ENCODE measurements at regions not wholly inside any gene's neighbourhood (a gene's known extent, or its start where the extent isn't known, plus 50 kb on each side); places are given as distances from the start of the nearest gene placed in this dataset.

GRCh38 chr4:23361453-23361852 is 528.4 kb downstream of the PPARGC1A start:
- H3K9me3 Mint-ChIP-seq (ENCODE audit: unreplicated experiment), result no peaks in the 10 kb centered on the region
- no peaks in the 10 kb centered on the region for H3K36me3 Mint-ChIP-seq (ENCODE audit: unreplicated experiment)
- no peaks in the 10 kb centered on the region for H3K27me3 Mint-ChIP-seq (ENCODE audit: unreplicated experiment)
- no peak for DNase-seq
- no peak overlapping the region for H3K4me3 Mint-ChIP-seq (ENCODE audit: unreplicated experiment)
- TF ChIP-seq CTCF (IDR thresholded peaks at IDR 0.05; ENCODE audit: partially characterized antibody, unreplicated experiment), result no peak
- no peaks in the 10 kb centered on the region for H3K4me1 Mint-ChIP-seq (ENCODE audit: low read depth, unreplicated experiment)
- no peak overlapping the region for H3K27ac Mint-ChIP-seq (ENCODE audit: unreplicated experiment)

GRCh38 chr4:23360718-23361117 is 529.1 kb downstream of the PPARGC1A start:
- Mint-ChIP-seq H3K4me3 (ENCODE audit: unreplicated experiment) (no peak overlapping the region), H3K9me3 (ENCODE audit: unreplicated experiment) (no peaks in the 10 kb centered on the region), H3K27ac (ENCODE audit: unreplicated experiment) (no peak overlapping the region), H3K27me3 (ENCODE audit: unreplicated experiment) (no peaks in the 10 kb centered on the region), H3K36me3 (ENCODE audit: unreplicated experiment) (no peaks in the 10 kb centered on the region), H3K4me1 (ENCODE audit: low read depth, unreplicated experiment) (no peaks in the 10 kb centered on the region)
- no peak for DNase-seq
- no peak for TF ChIP-seq CTCF (IDR thresholded peaks at IDR 0.05; ENCODE audit: partially characterized antibody, unreplicated experiment)

- H3K27ac Mint-ChIP-seq (ENCODE audit: unreplicated experiment), result no peak overlapping the region
- no peak overlapping the region for H3K4me3 Mint-ChIP-seq (ENCODE audit: unreplicated experiment)
- DNase-seq, result no peak
- no peak for TF ChIP-seq CTCF (IDR thresholded peaks at IDR 0.05; ENCODE audit: partially characterized antibody, unreplicated experiment)
- peaks cover 4% of the 10 kb centered on the region for H3K27me3 Mint-ChIP-seq (ENCODE audit: unreplicated experiment)
- no peaks in the 10 kb centered on the region for H3K36me3 Mint-ChIP-seq (ENCODE audit: unreplicated experiment)
- H3K4me1 Mint-ChIP-seq (ENCODE audit: low read depth, unreplicated experiment), result peaks cover 8% of the 10 kb centered on the region
- H3K9me3 Mint-ChIP-seq (ENCODE audit: unreplicated experiment), result no peaks in the 10 kb centered on the region
Observed at GRCh38 chr4:23355258-23355657, 534.6 kb downstream of the PPARGC1A start.

- no peaks in the 10 kb centered on the region for H3K36me3 Mint-ChIP-seq (ENCODE audit: unreplicated experiment)
- H3K9me3 Mint-ChIP-seq (ENCODE audit: unreplicated experiment), result no peaks in the 10 kb centered on the region
- H3K27me3 Mint-ChIP-seq (ENCODE audit: unreplicated experiment), result peaks cover 4% of the 10 kb centered on the region
- H3K4me3 Mint-ChIP-seq (ENCODE audit: unreplicated experiment), result no peak overlapping the region
- no peak for DNase-seq
- TF ChIP-seq CTCF (IDR thresholded peaks at IDR 0.05; ENCODE audit: partially characterized antibody, unreplicated experiment), result no peak
- no peak overlapping the region for H3K27ac Mint-ChIP-seq (ENCODE audit: unreplicated experiment)
- H3K4me1 Mint-ChIP-seq (ENCODE audit: low read depth, unreplicated experiment), result peaks cover 8% of the 10 kb centered on the region
Observed at GRCh38 chr4:23353200-23353599, 536.6 kb downstream of the PPARGC1A start.

GRCh38 chr4:23348789-23349498 is 540.9 kb downstream of the PPARGC1A start:
- no peak for TF ChIP-seq CTCF (IDR thresholded peaks at IDR 0.05; ENCODE audit: partially characterized antibody, unreplicated experiment)
- no peak for DNase-seq
- Mint-ChIP-seq H3K27ac (ENCODE audit: unreplicated experiment) (no peak overlapping the region), H3K27me3 (ENCODE audit: unreplicated experiment) (peaks cover under 1% of the 10 kb centered on the region), H3K4me1 (ENCODE audit: low read depth, unreplicated experiment) (peaks cover 8% of the 10 kb centered on the region), H3K36me3 (ENCODE audit: unreplicated experiment) (no peaks in the 10 kb centered on the region), H3K4me3 (ENCODE audit: unreplicated experiment) (no peak overlapping the region), H3K9me3 (ENCODE audit: unreplicated experiment) (no peaks in the 10 kb centered on the region)
